Heart left ventricle (tissue), 16 donors: ENCODE measurements at regions not wholly inside any gene's neighbourhood (a gene's known extent, or its start where the extent isn't known, plus 50 kb on each side); places are given as distances from the start of the nearest gene placed in this dataset.

Experiments
- ATAC-seq, 4 donors: fragments of 200-7000 bp; cut with Tn5 transposase; one replicate each; pipeline ENCODE4 v1.9.1; 2020 to 2022; ENCODE audit warnings: moderate library complexity in 4 of 4, mild to moderate bottlenecking in 3 of 4, moderate number of reproducible peaks in 1 of 4
- DNase-seq, 5 donors: peaks; one replicate each; pipeline ENCODE4 v3.0.0-alpha.2; 2020
- H3K27ac ChIP-seq, 12 donors: fragments of 200-600 bp; sonication (generic) in 4 of 12; one replicate each; pipeline versions ENCODE4 v1.5.0 to v1.8.0; 2016 to 2022; ENCODE audit warnings: mild to moderate bottlenecking in 2 of 12
- H3K27me3 ChIP-seq, 9 donors: fragments of 200-600 bp; sonication (generic) in 2 of 9; one replicate each; pipeline versions ENCODE4 v1.5.1 to v1.8.0; 2016 to 2022; ENCODE audit warnings: mild to moderate bottlenecking in 3 of 9
- H3K36me3 ChIP-seq, 9 donors: fragments of 200-600 bp; sonication (generic) in 2 of 9; one replicate each; pipeline versions ENCODE4 v1.5.0 to v1.8.0; 2018 to 2022; ENCODE audit warnings: mild to moderate bottlenecking in 2 of 9
- H3K4me1 ChIP-seq, 12 donors: fragments of 200-600 bp; sonication (generic) in 4 of 12; one replicate each; pipeline versions ENCODE4 v1.5.0 to v1.8.0; 2016 to 2022; ENCODE audit warnings: mild to moderate bottlenecking in 3 of 12
- H3K4me3 ChIP-seq, 12 donors: fragments of 200-600 bp; sonication (generic) in 4 of 12; one replicate each; pipeline versions ENCODE4 v1.5.0 to v1.8.0; 2017 to 2022; ENCODE audit warnings: mild to moderate bottlenecking in 9 of 12, moderate library complexity in 4 of 12
- H3K9me3 ChIP-seq, 12 donors: fragments of 200-600 bp; sonication (generic) in 4 of 12; one replicate each; pipeline versions ENCODE4 v1.5.0 to v1.8.0; 2016 to 2022; ENCODE audit warnings: mild to moderate bottlenecking in 1 of 12
- CTCF ChIP-seq, 12 donors: fragments of 200-600 bp; sonication (generic) in 4 of 12; IDR thresholded peaks; one replicate each; pipeline versions ENCODE4 v1.5.0 to v1.8.0; 2018 to 2022; ENCODE audit warnings: antibody characterized with exemption in 12 of 12, mild to moderate bottlenecking in 5 of 12
- POLR2A ChIP-seq, 2 donors: fragments of 450-650 bp; IDR thresholded peaks; one replicate each; pipeline ENCODE4 v1.6.1; 2017; ENCODE audit warnings: antibody characterized with exemption in 2 of 2, mild to moderate bottlenecking in 2 of 2, moderate library complexity in 2 of 2
- WGBS, 4 donors: extraction: QIAGEN DNeasy Blood & Tissue Kit in 2 of 4; methylation state at CpG; one replicate each; pipeline versions ENCODE4 v1.1.5 to v1.1.7; 2013 to 2018; 5-methylcytosine and 5-hydroxymethylcytosine counted together
- intact Hi-C, 10 donors: fragments of 100-400 bp; cut with DNase I; formaldehyde crosslinking; loops; one replicate each; pipeline versions ENCODE4 v1.11.1 to v1.14.2; 2022
- donor health status: ischemic (EF 13 %, LVEDD 7.1; RV severe dilation, severe dysfunction).
- donor health status: healthy with polysubstance abuse.
- donor health status: DM: no; HTN: yes; CAD: no.
- donor health status: DM: no; HTN: no; CAD: no.
- donor health status: ischemic (EF 25% LVEDD 6.9; RV normal size, moderate dysfunction).
- donor health status: ischemic (EF 25% LVEDD 5.7; RV mildly dilated, moderate dysfunction).
- donor health status: healthy.
- donor health status: DM: yes; HTN: yes; CAD: no.
- donor health status: ischemic (EF 35%, LVEDD 5.7; RV mildly dilated, moderate dysfunction).
- donor health status: nonischemic (EF 11% LVEDD 7.7; RV severe dilation, severe dysfunction).
- donor health status: DM: yes; HTN: yes; CAD: no.
- donor health status: PGD.
- donor health status: ischemic (EF 29% LVEDD 5.4; RV normal size, mild dysfunction).
- donor health status: nonischemic (EF 23%, LVEDD 6.1; RV moderate dilation, normal function).

GRCh38 chr7:41297166-41297565 is 405.7 kb downstream of the INHBA start:
- H3K4me3 ChIP-seq, result no peak overlapping the region
- no peaks in the 10 kb centered on the region for H3K4me1 ChIP-seq
- no peak for TF ChIP-seq CTCF (IDR thresholded peaks at IDR 0.05)
- TF ChIP-seq POLR2A (IDR thresholded peaks at IDR 0.05), result no peak
- intact Hi-C loops, result no loop called here
- ATAC-seq (no peak), DNase-seq (no peak)
- no peaks in the 10 kb centered on the region for H3K9me3 ChIP-seq
- no peaks in the 10 kb centered on the region for H3K36me3 ChIP-seq
- H3K27ac ChIP-seq, result no peak overlapping the region
- WGBS, 4 donors, result 60 to 79% (median 64%) methylated on average over 6 of the region's 6 CpGs
- H3K27me3 ChIP-seq, result no peaks in the 10 kb centered on the region

- TF ChIP-seq POLR2A (IDR thresholded peaks at IDR 0.05) (no peak), CTCF (IDR thresholded peaks at IDR 0.05) (no peak)
- intact Hi-C loops, result no loop called here
- Histone ChIP-seq H3K27me3 (no peaks in the 10 kb centered on the region), H3K36me3 (no peaks in the 10 kb centered on the region), H3K27ac (no peak overlapping the region), H3K4me1 (no peaks in the 10 kb centered on the region), H3K9me3 (no peaks in the 10 kb centered on the region), H3K4me3 (no peak overlapping the region)
- ATAC-seq (no peak), DNase-seq (no peak)
- 88 to 96% (median 92%) methylated on average over 1 of the region's 1 CpG for WGBS, 4 donors
Observed at GRCh38 chr7:41295455-41295815, 407.5 kb downstream of the INHBA start.

- H3K9me3 ChIP-seq, result no peaks in the 10 kb centered on the region
- H3K4me3 ChIP-seq, result no peak overlapping the region
- intact Hi-C loops, result no loop called here
- no peak overlapping the region for H3K27ac ChIP-seq
- no peaks in the 10 kb centered on the region for H3K4me1 ChIP-seq
- ATAC-seq (no peak), DNase-seq (no peak)
- TF ChIP-seq CTCF (IDR thresholded peaks at IDR 0.05), result no peak
- no peak for TF ChIP-seq POLR2A (IDR thresholded peaks at IDR 0.05)
- no peaks in the 10 kb centered on the region for H3K27me3 ChIP-seq
- H3K36me3 ChIP-seq, result no peaks in the 10 kb centered on the region
- 79 to 89% (median 84%) methylated on average over 4 of the region's 4 CpGs for WGBS, 4 donors
Observed at GRCh38 chr7:41294556-41295454, 408.1 kb downstream of the INHBA start.

DNA sequence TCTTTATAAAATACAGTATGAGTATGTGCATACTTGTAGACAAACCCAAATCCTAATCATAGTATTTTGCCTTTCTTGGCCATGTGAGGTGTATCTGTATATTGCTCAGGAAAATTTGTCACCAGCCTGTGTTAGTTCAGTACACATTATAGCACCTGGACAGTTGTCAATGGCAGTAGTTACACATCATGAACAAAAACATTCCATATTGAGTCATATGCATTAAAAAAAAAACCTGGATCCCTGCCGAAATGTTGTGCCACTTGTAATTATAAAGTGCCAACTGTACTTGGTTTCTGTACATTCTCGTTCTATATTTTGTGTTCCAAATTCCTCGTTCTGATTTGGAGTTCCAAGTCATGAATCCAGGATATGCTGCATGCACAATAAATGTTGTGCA is 410.4 kb downstream of the INHBA start:
- DNase-seq (no peak), ATAC-seq (no peak)
- H3K4me1 ChIP-seq, result no peaks in the 10 kb centered on the region
- H3K27ac ChIP-seq, result no peak overlapping the region
- H3K27me3 ChIP-seq, result no peaks in the 10 kb centered on the region
- no peak for TF ChIP-seq POLR2A (IDR thresholded peaks at IDR 0.05)
- no peak for TF ChIP-seq CTCF (IDR thresholded peaks at IDR 0.05)
- no peak overlapping the region for H3K4me3 ChIP-seq
- 86 to 90% (median 88%) methylated on average over 3 of the region's 3 CpGs for WGBS, 4 donors
- intact Hi-C loops, result no loop called here
- peaks cover 0 to 2% (median 0%) of the 10 kb centered on the region in 12 donors for H3K9me3 ChIP-seq
- no peaks in the 10 kb centered on the region for H3K36me3 ChIP-seq
